GM12878 (cell line): ENCODE measurements at regions not wholly inside any gene's neighbourhood (a gene's known extent, or its start where the extent isn't known, plus 50 kb on each side); places are given as distances from the start of the nearest gene placed in this dataset.

Source experiments
- ATAC-seq: fragments of 200-7000 bp; cut with Tn5 transposase; 3 replicates; pipeline ENCODE4 v1.9.1; 2020; ENCODE audit warnings: mild to moderate bottlenecking, moderate library complexity
- BruUV-seq: library from RNA; stranded (reverse); fragments of 400-500 nt; replicated peaks from 2 replicates; lab custom pipeline; 2021; lab: Mats Ljungman, UMichigan
- CTCF ChIA-PET: fragments of 300-600 bp; sonication (Branson Sonifier 250); formaldehyde crosslinking; extraction: SDS; loops from one replicate; lab custom pipeline; 2021; ENCODE audit warnings: inconsistent platforms; lab: Yijun Ruan, JAX
- POLR2A ChIA-PET: fragments of 350-600 bp; formaldehyde crosslinking; extraction: SDS; loops from one replicate; lab custom pipeline; 2021; ENCODE audit warnings: inconsistent platforms; lab: Charles Lee
- RAD21 ChIA-PET: fragments of 300-600 bp; sonication (Branson Sonifier 250); formaldehyde crosslinking; loops from one replicate; lab custom pipeline; 2023; ENCODE audit warnings: antibody characterized with exemption; ENCODE audit not compliant: unreplicated experiment; lab: Charles Lee
- SMC1A ChIA-PET: fragments of 300-600 bp; sonication (Branson Sonifier 250); formaldehyde crosslinking; loops from one replicate; lab custom pipeline; 2023; ENCODE audit not compliant: unreplicated experiment, uncharacterized antibody; lab: Charles Lee
- DNase-seq: peaks from one replicate; pipeline ENCODE4 v3.0.0-alpha.2; 2011; ENCODE audit warnings: low read depth, low spot score
- FAIRE-seq: peaks from 3 replicates; lab custom pipeline; 2011; peaks lifted over from hg19 to GRCh38; lab: Jason Lieb, UNC
- H2AFZ ChIP-seq: 2 replicates; pipeline ENCODE4 v1.6.0; 2011; ENCODE audit warnings: low read depth, low read length, control low read depth; ENCODE audit not compliant: control insufficient read depth
- H3K27ac ChIP-seq: 2 replicates; pipeline ENCODE4 v1.5.1; 2011; ENCODE audit warnings: control low read depth; ENCODE audit not compliant: control insufficient read depth, insufficient read depth
- H3K27me3 ChIP-seq, 2 experiments: replicated peaks in 1 of 2; 2 replicates each; pipeline versions ENCODE4 v1.6.0 to v1.6.1; 2011; ENCODE audit warnings: low read length in 1 of 2; ENCODE audit not compliant: control insufficient read depth in 2 of 2, insufficient read depth in 2 of 2
- H3K36me3 ChIP-seq, 2 experiments: 2 replicates each; pipeline ENCODE4 v1.5.1; 2011; ENCODE audit warnings: low read length in 1 of 2; ENCODE audit not compliant: control insufficient read depth in 2 of 2, insufficient read depth in 2 of 2
- H3K4me1 ChIP-seq: 2 replicates; pipeline ENCODE4 v1.6.1; 2011; ENCODE audit warnings: mild to moderate bottlenecking, low read length, moderate library complexity, mixed read lengths; ENCODE audit not compliant: control insufficient read depth, insufficient read depth
- H3K4me2 ChIP-seq: 2 replicates; pipeline ENCODE4 v1.6.0; 2011; ENCODE audit warnings: control low read depth; ENCODE audit not compliant: control insufficient read depth, insufficient read depth
- H3K4me3 ChIP-seq: fragments of 200-600 bp; sonication (generic); 2 replicates; pipeline ENCODE4 v1.5.1; 2016
- H3K79me2 ChIP-seq: 2 replicates; pipeline ENCODE4 v1.6.0; 2011; ENCODE audit warnings: low read length; ENCODE audit not compliant: control insufficient read depth, insufficient read depth
- H3K9ac ChIP-seq: 2 replicates; pipeline ENCODE4 v1.8.0; 2011; ENCODE audit warnings: low read length, control low read depth, mixed read lengths; ENCODE audit not compliant: control insufficient read depth, insufficient read depth
- H3K9me3 ChIP-seq: replicated peaks from 3 replicates; pipeline ENCODE4 v1.5.1; 2011; ENCODE audit warnings: mild to moderate bottlenecking, low read length; ENCODE audit not compliant: control insufficient read depth, insufficient read depth
- H4K20me1 ChIP-seq: 2 replicates; pipeline ENCODE4 v1.6.0; 2011; ENCODE audit not compliant: control insufficient read depth, insufficient read depth
- ATF2 ChIP-seq: IDR thresholded peaks from 2 replicates; pipeline ENCODE4 v1.6.1; 2012; ENCODE audit warnings: low read length, inconsistent platforms
- CTCF ChIP-seq, 3 experiments: IDR thresholded peaks in 2 of 3; conservative IDR thresholded peaks in 1 of 3; 2 replicates each; pipeline ENCODE4 v1.5.1; 2011; ENCODE audit warnings: low read depth in 3 of 3, low read length in 3 of 3, mild to moderate bottlenecking in 3 of 3, control low read depth in 2 of 3, moderate library complexity in 2 of 3, inconsistent platforms in 1 of 3, mixed read lengths in 1 of 3; ENCODE audit not compliant: control insufficient read depth in 2 of 3, insufficient read depth in 1 of 3; ENCODE audit errors: extremely low read depth in 1 of 3
- FOS ChIP-seq: IDR thresholded peaks from 3 replicates; pipeline ENCODE4 v1.6.1; 2011; ENCODE audit warnings: borderline replicate concordance; ENCODE audit not compliant: insufficient read length; ENCODE audit errors: extremely low read depth
- RAD21 ChIP-seq: IDR thresholded peaks from 2 replicates; pipeline ENCODE4 v1.6.1; 2011; ENCODE audit warnings: mild to moderate bottlenecking, low read depth, low read length, moderate library complexity; ENCODE audit not compliant: insufficient read depth
- RAD51 ChIP-seq: fragments of 450-650 bp; IDR thresholded peaks from 2 replicates; pipeline ENCODE4 v1.6.1; 2016; ENCODE audit warnings: moderate library complexity, mild to moderate bottlenecking, inconsistent platforms
- RCOR1 ChIP-seq: conservative IDR thresholded peaks from 2 replicates; pipeline ENCODE4 v1.6.1; 2012; ENCODE audit warnings: low read depth, low read length, improper control_type of control experiment
- STAT1 ChIP-seq: fragments of 450-650 bp; conservative IDR thresholded peaks from 2 replicates; pipeline ENCODE4 v1.6.1; 2014; ENCODE audit warnings: antibody characterized with exemption, mild to moderate bottlenecking
- WGBS: methylation state at CpG from one replicate; pipeline ENCODE4 v1.1.6; 2016; ENCODE audit warnings: low lambda C conversion rate; ENCODE audit not compliant: insufficient replicate concordance, insufficient coverage; ENCODE audit errors: missing lambda C conversion rate; 5-methylcytosine and 5-hydroxymethylcytosine counted together
- in situ Hi-C: fragments of 300-500 bp; cut with MboI; formaldehyde crosslinking; loops from 9 replicates; pipeline ENCODE4 v1.14.3; 2018; ENCODE audit warnings: mixed read lengths
- intact Hi-C: fragments of 100-400 bp; cut with micrococcal nuclease; formaldehyde crosslinking; loops from one replicate; pipeline ENCODE4 v1.14.2; 2022; ENCODE audit not compliant: unreplicated experiment

- no peak overlapping the region for H3K4me2 ChIP-seq
- TF ChIP-seq RAD21 (peak; percentile 53), ATF2 (no peak), RAD51 (no peak), FOS (no peak), RCOR1 (no peak), STAT1 (no peak), CTCF (IDR thresholded peaks at IDR 0.05 in 2 of 3, conservative IDR thresholded peaks at IDR 0.05 in 1 of 3; ENCODE audit: control insufficient read depth in 2 of 3, extremely low read depth in 1 of 3, insufficient read depth in 1 of 3, low read depth in 3 of 3, low read length in 3 of 3) (peak; percentile 26 to 44 (median 33); a peak in 5 of 6 replicates)
- H3K79me2 ChIP-seq, result no peaks in the 10 kb centered on the region
- FAIRE-seq (no peak), DNase-seq (no peak), ATAC-seq (peak; percentile 71)
- no peaks in the 10 kb centered on the region for H3K27me3 ChIP-seq
- no peak overlapping the region for H3K27ac ChIP-seq
- ChIA-PET CTCF (interaction anchor here (0.7 to 3.4 kb wide), 10 partner anchors 11 to 350 kb away, joined by 3 to 51 read pairs (median 4); no protein-coding TSS in a partner anchor), POLR2A (no interaction called here), SMC1A (interaction anchor here (0.9 to 4.4 kb wide), 8 partner anchors 53 to 351 kb away, joined by 3 to 57 read pairs (median 6); no protein-coding TSS in a partner anchor), RAD21 (interaction anchor here (0.6 to 2.6 kb wide), 11 partner anchors 12 to 350 kb away, joined by 3 to 60 read pairs (median 4); no protein-coding TSS in a partner anchor)
- no peaks in the 10 kb centered on the region for H3K36me3 ChIP-seq
- H3K4me1 ChIP-seq, result no peaks in the 10 kb centered on the region
- 3% methylated on average over 2 of the region's 2 CpGs for WGBS
- no peaks in the 10 kb centered on the region for H4K20me1 ChIP-seq
- intact Hi-C loops (loop anchor here (1.0 kb wide), 1 partner anchor 334 kb away; no protein-coding TSS in a partner anchor), in situ Hi-C loops (no loop called here)
- H3K9me3 ChIP-seq, result no peaks in the 10 kb centered on the region
- no peak overlapping the region for H3K9ac ChIP-seq
- BruUV-seq, result no TSS peak
- no peak overlapping the region for H2AFZ ChIP-seq
- H3K4me3 ChIP-seq, result no peak overlapping the region
Observed at GRCh38 chrX:109049903-109050302, 313.5 kb upstream of the IRS4 start.
